Liver (tissue), 7 donors: ENCODE measurements at regions not wholly inside any gene's neighbourhood (a gene's known extent, or its start where the extent isn't known, plus 50 kb on each side); places are given as distances from the start of the nearest gene placed in this dataset.

ENCODE experiments used
- DNase-seq: peaks from one replicate; pipeline ENCODE4 v3.0.0-alpha.2; 2017; ENCODE audit warnings: low spot score
- H3K27ac ChIP-seq, 2 donors: one replicate each; pipeline ENCODE4 v1.7.0; 2013; ENCODE audit warnings: inconsistent platforms in 2 of 2, low read length in 2 of 2, control low read depth in 1 of 2, low read depth in 1 of 2, mild to moderate bottlenecking in 1 of 2
- H3K27me3 ChIP-seq, 4 donors: one replicate each; pipeline versions ENCODE4 v1.6.1 to v1.7.0; 2013; ENCODE audit warnings: low read length in 3 of 4, inconsistent platforms in 1 of 4, mild to moderate bottlenecking in 1 of 4, moderate library complexity in 1 of 4; ENCODE audit not compliant: control insufficient read depth in 4 of 4, insufficient read depth in 4 of 4
- H3K36me3 ChIP-seq, 4 donors: one replicate each; pipeline versions ENCODE4 v1.6.1 to v1.7.0; 2013; ENCODE audit warnings: low read length in 3 of 4, mild to moderate bottlenecking in 3 of 4, low read depth in 1 of 4, moderate library complexity in 1 of 4; ENCODE audit not compliant: control insufficient read depth in 4 of 4, insufficient read depth in 3 of 4
- H3K4me1 ChIP-seq, 4 donors: one replicate each; pipeline versions ENCODE4 v1.6.1 to v1.7.0; 2013; ENCODE audit warnings: low read length in 3 of 4, mild to moderate bottlenecking in 3 of 4, moderate library complexity in 1 of 4; ENCODE audit not compliant: control insufficient read depth in 4 of 4, insufficient read depth in 4 of 4
- H3K4me3 ChIP-seq, 3 donors: one replicate each; pipeline versions ENCODE4 v1.6.1 to v1.7.0; 2013; ENCODE audit warnings: low read length in 3 of 3, control low read depth in 1 of 3, low read depth in 1 of 3, mild to moderate bottlenecking in 1 of 3
- H3K9ac ChIP-seq, 2 donors: one replicate each; pipeline ENCODE4 v1.7.0; 2013; ENCODE audit warnings: low read length in 2 of 2, mild to moderate bottlenecking in 2 of 2, moderate library complexity in 2 of 2, control low read depth in 1 of 2, low read depth in 1 of 2
- H3K9me3 ChIP-seq, 4 donors: one replicate each; pipeline versions ENCODE4 v1.6.1 to v1.7.0; 2013; ENCODE audit warnings: low read length in 3 of 4; ENCODE audit not compliant: control insufficient read depth in 4 of 4
- FOXA1 ChIP-seq: IDR thresholded peaks from 2 replicates; pipeline ENCODE4 v1.6.1; 2016; ENCODE audit warnings: antibody characterized with exemption
- FOXA2 ChIP-seq: IDR thresholded peaks from 2 replicates; pipeline ENCODE4 v1.6.1; 2016; ENCODE audit warnings: antibody characterized with exemption
- GABPA ChIP-seq, 2 donors: IDR thresholded peaks in 1 of 2; conservative IDR thresholded peaks in 1 of 2; 2 replicates each; pipeline ENCODE4 v1.6.1; 2016; ENCODE audit warnings: antibody characterized with exemption in 2 of 2, mild to moderate bottlenecking in 1 of 2, moderate library complexity in 1 of 2
- HNF4G ChIP-seq: IDR thresholded peaks from 2 replicates; pipeline ENCODE4 v1.6.1; 2016; ENCODE audit warnings: antibody characterized with exemption
- JUND ChIP-seq, 2 donors: IDR thresholded peaks; 2 replicates each; pipeline ENCODE4 v1.6.1; 2016; ENCODE audit warnings: antibody characterized with exemption in 2 of 2
- NR2F2 ChIP-seq: IDR thresholded peaks from 2 replicates; pipeline ENCODE4 v1.6.1; 2016; ENCODE audit warnings: antibody characterized with exemption
- RAD21 ChIP-seq, 2 donors: IDR thresholded peaks; 2 replicates each; pipeline ENCODE4 v1.6.1; 2016; ENCODE audit warnings: antibody characterized with exemption in 2 of 2, mild to moderate bottlenecking in 2 of 2
- RXRA ChIP-seq, 2 donors: IDR thresholded peaks; 2 replicates each; pipeline ENCODE4 v1.6.1; 2017 to 2018; ENCODE audit warnings: antibody characterized with exemption in 2 of 2, mild to moderate bottlenecking in 1 of 2
- TAF1 ChIP-seq: conservative IDR thresholded peaks from 2 replicates; pipeline ENCODE4 v1.6.1; 2016; ENCODE audit warnings: antibody characterized with exemption, mild to moderate bottlenecking
- YY1 ChIP-seq: IDR thresholded peaks from 2 replicates; pipeline ENCODE4 v1.6.1; 2016; ENCODE audit warnings: antibody characterized with exemption, mild to moderate bottlenecking
- WGBS: extraction: QIAGEN DNeasy Blood & Tissue Kit; methylation state at CpG from one replicate; pipeline ENCODE4 v1.1.7; 2013; 5-methylcytosine and 5-hydroxymethylcytosine counted together
- TF ChIP-seq, protein P1 (sequence below): IDR thresholded peaks from 2 replicates; pipeline ENCODE4 v1.6.1; 2016; ENCODE audit warnings: antibody characterized with exemption
- TF ChIP-seq, protein P2 (sequence below): IDR thresholded peaks from 2 replicates; pipeline ENCODE4 v1.6.1; 2016; ENCODE audit warnings: antibody characterized with exemption, mild to moderate bottlenecking
- donor health status: healthy.
- donor health status: healthy.
- donor health status: healthy.
- donor health status: healthy.

DNA sequence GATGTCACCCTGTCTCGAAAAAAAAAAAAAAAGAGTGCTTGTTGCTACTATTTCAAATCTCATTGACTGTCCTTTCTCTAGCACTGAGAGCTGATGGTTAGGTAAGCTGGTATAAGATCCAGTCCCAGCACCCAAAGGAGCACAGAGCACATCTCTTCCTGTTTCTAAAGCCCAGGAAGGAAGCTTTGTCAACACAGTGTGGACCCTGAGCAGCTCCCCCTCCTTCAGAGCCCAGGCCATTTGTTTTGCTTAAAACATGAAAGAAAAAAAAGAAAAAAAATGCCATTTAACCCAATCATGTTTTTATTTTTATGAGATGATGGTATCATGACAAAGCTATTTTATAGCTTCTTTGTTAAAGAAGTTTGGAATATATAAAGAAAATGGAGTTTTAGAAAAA is 184.1 kb upstream of the DUSP10 start:
- no peak for DNase-seq
- H3K4me1 ChIP-seq, result no peaks in the 10 kb centered on the region
- 73% methylated on average over 1 of the region's 1 CpG for WGBS

GRCh38 chr1:221923929-221924598 is 182.2 kb upstream of the DUSP10 start:
- no peaks in the 10 kb centered on the region for H3K27me3 ChIP-seq
- H3K9ac ChIP-seq, result no peak overlapping the region
- H3K4me3 ChIP-seq, result no peak overlapping the region
- no peaks in the 10 kb centered on the region for H3K36me3 ChIP-seq
- TF ChIP-seq FOXA2, result no peak
- DNase-seq, result no peak
- 90% methylated on average over 8 of the region's 8 CpGs for WGBS
- H3K9me3 ChIP-seq, result no peaks in the 10 kb centered on the region
- H3K4me1 ChIP-seq, result no peaks in the 10 kb centered on the region
- no peak overlapping the region for H3K27ac ChIP-seq

More for the DNA sequence above, 184.1 kb upstream of the DUSP10 start:
- TF ChIP-seq FOXA1, result no peak
- TF ChIP-seq JUND (IDR thresholded peaks at IDR 0.05), result no peak
- TF ChIP-seq, protein P1, sequence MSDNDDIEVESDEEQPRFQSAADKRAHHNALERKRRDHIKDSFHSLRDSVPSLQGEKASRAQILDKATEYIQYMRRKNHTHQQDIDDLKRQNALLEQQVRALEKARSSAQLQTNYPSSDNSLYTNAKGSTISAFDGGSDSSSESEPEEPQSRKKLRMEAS, result no peak
- TF ChIP-seq RAD21 (IDR thresholded peaks at IDR 0.05), result no peak
- no peak for TF ChIP-seq RXRA (IDR thresholded peaks at IDR 0.05)
- no peak for TF ChIP-seq YY1
- TF ChIP-seq HNF4G, result no peak
- TF ChIP-seq, protein P2, sequence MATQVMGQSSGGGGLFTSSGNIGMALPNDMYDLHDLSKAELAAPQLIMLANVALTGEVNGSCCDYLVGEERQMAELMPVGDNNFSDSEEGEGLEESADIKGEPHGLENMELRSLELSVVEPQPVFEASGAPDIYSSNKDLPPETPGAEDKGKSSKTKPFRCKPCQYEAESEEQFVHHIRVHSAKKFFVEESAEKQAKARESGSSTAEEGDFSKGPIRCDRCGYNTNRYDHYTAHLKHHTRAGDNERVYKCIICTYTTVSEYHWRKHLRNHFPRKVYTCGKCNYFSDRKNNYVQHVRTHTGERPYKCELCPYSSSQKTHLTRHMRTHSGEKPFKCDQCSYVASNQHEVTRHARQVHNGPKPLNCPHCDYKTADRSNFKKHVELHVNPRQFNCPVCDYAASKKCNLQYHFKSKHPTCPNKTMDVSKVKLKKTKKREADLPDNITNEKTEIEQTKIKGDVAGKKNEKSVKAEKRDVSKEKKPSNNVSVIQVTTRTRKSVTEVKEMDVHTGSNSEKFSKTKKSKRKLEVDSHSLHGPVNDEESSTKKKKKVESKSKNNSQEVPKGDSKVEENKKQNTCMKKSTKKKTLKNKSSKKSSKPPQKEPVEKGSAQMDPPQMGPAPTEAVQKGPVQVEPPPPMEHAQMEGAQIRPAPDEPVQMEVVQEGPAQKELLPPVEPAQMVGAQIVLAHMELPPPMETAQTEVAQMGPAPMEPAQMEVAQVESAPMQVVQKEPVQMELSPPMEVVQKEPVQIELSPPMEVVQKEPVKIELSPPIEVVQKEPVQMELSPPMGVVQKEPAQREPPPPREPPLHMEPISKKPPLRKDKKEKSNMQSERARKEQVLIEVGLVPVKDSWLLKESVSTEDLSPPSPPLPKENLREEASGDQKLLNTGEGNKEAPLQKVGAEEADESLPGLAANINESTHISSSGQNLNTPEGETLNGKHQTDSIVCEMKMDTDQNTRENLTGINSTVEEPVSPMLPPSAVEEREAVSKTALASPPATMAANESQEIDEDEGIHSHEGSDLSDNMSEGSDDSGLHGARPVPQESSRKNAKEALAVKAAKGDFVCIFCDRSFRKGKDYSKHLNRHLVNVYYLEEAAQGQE, result no peak
- no peak for TF ChIP-seq TAF1
- no peak for TF ChIP-seq NR2F2
- no peak for TF ChIP-seq GABPA (IDR thresholded peaks at IDR 0.05 in 1 of 2, conservative IDR thresholded peaks at IDR 0.05 in 1 of 2)
- Histone ChIP-seq H3K27ac (no peak overlapping the region), H3K9ac (no peak overlapping the region), H3K9me3 (no peaks in the 10 kb centered on the region), H3K4me3 (no peak overlapping the region), H3K27me3 (no peaks in the 10 kb centered on the region), H3K36me3 (no peaks in the 10 kb centered on the region)

- Histone ChIP-seq H3K27me3 (no peaks in the 10 kb centered on the region), H3K9ac (no peak overlapping the region), H3K9me3 (no peaks in the 10 kb centered on the region), H3K27ac (no peak overlapping the region), H3K4me1 (no peaks in the 10 kb centered on the region), H3K36me3 (no peaks in the 10 kb centered on the region), H3K4me3 (no peak overlapping the region)
- TF ChIP-seq FOXA2, result no peak
- WGBS, result 92% methylated on average over 2 of the region's 2 CpGs
- DNase-seq, result no peak
Observed at GRCh38 chr1:221921936-221922335, 180.0 kb upstream of the DUSP10 start.
